ENCODE measurements at regions not wholly inside any gene's neighbourhood (a gene's known extent, or its start where the extent isn't known, plus 50 kb on each side); places are given as distances from the start of the nearest gene placed in this dataset.
A peak's percentile ranks its signal among the peaks of the same experiment; 100 is the strongest.

- H3K27ac ChIP-seq = peak overlapping the region; percentile 49
- TF ChIP-seq CTCF (conservative IDR thresholded peaks at IDR 0.05) = no peak
These were observed 52.0 kb upstream of the PRKAR2B start for GRCh38 chr7:106992511-106992910.
